ENCODE measurements at regions not wholly inside any gene's neighbourhood (a gene's known extent, or its start where the extent isn't known, plus 50 kb on each side); places are given as distances from the start of the nearest gene placed in this dataset.

DNA sequence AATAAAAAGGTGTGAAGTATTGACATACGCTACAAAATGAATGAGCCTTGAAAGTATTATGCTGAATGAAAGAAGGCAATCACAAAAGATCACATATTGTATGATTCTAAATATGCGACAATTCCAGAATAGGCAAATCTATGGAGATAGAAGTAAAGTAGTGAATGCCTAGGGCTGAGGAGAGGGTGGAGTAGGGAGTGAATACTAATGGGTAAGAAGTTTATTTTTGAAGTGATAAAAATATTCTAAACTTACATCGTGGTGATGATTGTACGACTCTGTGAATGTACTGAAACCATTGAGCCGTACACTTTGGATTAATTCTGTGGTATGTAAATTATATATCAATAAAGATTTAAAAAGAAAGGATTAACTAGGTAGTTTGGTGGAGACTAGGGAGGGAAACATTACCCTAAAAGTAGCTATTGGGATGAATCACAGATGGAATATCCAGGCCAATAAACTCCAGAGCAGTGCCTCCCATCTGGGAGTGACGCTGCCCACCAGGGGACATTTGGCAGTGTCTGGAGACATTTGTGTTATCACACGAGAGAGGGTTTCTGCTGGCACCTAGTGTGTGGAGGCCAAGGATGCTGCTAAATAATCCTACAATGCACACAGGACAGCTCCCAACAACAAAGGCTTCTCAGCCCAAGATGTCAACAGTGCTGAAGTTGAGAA, 214.2 kb upstream of the PCSK2 start:
- TF ChIP-seq, protein P1, sequence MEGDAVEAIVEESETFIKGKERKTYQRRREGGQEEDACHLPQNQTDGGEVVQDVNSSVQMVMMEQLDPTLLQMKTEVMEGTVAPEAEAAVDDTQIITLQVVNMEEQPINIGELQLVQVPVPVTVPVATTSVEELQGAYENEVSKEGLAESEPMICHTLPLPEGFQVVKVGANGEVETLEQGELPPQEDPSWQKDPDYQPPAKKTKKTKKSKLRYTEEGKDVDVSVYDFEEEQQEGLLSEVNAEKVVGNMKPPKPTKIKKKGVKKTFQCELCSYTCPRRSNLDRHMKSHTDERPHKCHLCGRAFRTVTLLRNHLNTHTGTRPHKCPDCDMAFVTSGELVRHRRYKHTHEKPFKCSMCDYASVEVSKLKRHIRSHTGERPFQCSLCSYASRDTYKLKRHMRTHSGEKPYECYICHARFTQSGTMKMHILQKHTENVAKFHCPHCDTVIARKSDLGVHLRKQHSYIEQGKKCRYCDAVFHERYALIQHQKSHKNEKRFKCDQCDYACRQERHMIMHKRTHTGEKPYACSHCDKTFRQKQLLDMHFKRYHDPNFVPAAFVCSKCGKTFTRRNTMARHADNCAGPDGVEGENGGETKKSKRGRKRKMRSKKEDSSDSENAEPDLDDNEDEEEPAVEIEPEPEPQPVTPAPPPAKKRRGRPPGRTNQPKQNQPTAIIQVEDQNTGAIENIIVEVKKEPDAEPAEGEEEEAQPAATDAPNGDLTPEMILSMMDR (IDR thresholded peaks at IDR 0.05; ENCODE audit: low read depth, low read length) = no peak
- DNase-seq (ENCODE audit: low read depth, low spot score) = no peak
- in situ Hi-C loops (cut with HindIII; ENCODE audit: low sequenced_read_pairs) = no loop called here
- no peak overlapping the region for H3K4me3 ChIP-seq (ENCODE audit: low read depth, low read length)

DNA sequence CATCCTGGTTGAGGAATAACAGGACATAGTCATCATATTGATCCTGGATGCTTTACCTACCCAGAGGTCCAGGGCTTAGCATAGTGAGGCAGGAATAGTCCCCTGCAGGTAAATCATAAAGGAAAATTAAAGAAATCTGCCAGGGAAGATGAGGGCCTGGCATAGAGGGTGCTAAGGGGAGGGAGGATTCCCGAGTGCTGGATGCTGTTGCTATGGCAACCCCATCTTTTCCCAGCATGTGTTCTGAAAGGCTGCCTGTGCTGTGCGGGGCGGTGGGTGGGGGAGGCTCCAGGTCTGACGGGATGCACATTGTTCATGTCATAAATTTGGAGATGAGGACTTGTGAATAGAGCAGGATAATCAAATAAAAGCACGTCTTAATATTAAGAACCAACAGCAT, 212.6 kb upstream of the PCSK2 start:
- TF ChIP-seq, protein P1 (IDR thresholded peaks at IDR 0.05; ENCODE audit: low read depth, low read length) = no peak
- in situ Hi-C loops (cut with HindIII; ENCODE audit: low sequenced_read_pairs) = no loop called here
- no peak overlapping the region for H3K4me3 ChIP-seq (ENCODE audit: low read depth, low read length)
- DNase-seq (ENCODE audit: low read depth, low spot score) = no peak

DNA sequence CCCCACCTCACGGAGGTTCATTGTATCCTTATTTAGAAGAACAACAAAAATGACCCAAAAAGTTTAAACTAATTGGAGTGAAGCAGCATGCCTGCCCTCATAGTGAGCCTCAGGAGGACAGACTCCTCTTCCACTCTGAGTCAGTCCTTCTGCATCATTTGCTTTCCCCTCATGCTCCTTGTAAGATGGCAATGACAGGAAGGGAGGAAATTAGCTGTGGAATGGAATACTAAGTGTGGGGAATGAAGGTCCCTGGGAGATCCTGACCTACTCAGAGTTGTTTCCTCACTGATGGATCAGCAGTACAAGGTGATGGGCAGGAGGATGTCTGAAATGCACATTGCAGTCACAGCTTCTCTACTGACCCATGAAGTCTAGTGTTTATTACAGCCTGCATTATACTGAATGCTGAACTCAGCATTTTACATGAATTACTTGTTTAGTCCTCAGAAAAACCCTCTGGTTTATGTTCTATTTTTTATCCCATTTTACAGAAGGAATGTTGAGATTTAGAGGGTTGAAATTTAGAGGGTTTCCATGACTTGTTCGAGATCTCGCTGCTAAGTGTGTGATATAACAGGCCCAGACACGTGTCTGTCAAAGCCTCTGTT, 212.0 kb upstream of the PCSK2 start:
- in situ Hi-C loops (cut with HindIII; ENCODE audit: low sequenced_read_pairs) = no loop called here
- H3K4me3 ChIP-seq (ENCODE audit: low read depth, low read length) = no peak overlapping the region
- no peak for DNase-seq (ENCODE audit: low read depth, low spot score)
- TF ChIP-seq, protein P1 (IDR thresholded peaks at IDR 0.05; ENCODE audit: low read depth, low read length) = no peak

DNA sequence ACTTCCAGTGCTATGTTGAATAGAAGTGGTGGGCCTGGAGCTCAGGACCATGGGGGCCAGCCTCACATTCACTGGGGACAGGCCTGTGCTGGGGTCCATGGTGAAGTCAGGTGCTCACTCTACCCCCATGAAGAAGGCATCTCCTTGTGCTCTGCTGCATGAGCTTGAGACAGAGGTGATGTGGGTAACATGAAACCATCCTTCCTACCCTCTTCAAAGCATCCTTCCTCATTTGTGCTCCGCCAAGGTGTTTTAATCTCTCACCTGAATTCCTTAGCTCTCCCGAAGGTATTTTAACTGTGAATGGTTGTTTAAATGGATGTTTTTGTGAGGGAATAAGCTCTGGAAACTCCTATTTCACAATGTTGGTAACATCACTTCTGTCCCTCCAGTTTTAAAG, 209.6 kb upstream of the PCSK2 start:
- H3K4me3 ChIP-seq (ENCODE audit: low read depth, low read length) = no peak overlapping the region
- TF ChIP-seq, protein P1 (IDR thresholded peaks at IDR 0.05; ENCODE audit: low read depth, low read length) = no peak
- in situ Hi-C loops (cut with HindIII; ENCODE audit: low sequenced_read_pairs) = no loop called here
- DNase-seq (ENCODE audit: low read depth, low spot score) = no peak

DNA sequence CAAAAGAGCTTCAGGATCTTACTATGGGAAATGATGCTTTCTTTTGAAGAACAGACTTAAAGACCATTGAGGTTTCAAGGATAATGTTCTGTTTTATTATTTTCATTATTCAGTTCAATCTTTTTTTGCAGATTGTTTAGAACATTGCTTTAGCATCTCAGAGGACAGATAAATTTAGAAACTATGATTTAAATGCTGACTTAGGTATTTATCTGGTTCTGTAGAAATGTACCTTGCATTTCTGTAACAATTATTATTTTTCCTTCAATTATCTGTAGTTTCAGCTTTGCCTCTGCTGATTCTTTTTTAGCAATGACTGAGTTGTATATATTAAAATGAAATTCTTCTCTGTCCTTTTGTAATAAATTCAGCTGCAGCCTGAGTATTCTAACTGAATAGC, 205.4 kb upstream of the PCSK2 start:
- no peak overlapping the region for H3K4me3 ChIP-seq (ENCODE audit: low read depth, low read length)
- no peak for DNase-seq (ENCODE audit: low read depth, low spot score)
- TF ChIP-seq, protein P1 (IDR thresholded peaks at IDR 0.05; ENCODE audit: low read depth, low read length) = no peak
- in situ Hi-C loops (cut with HindIII; ENCODE audit: low sequenced_read_pairs) = no loop called here

DNA sequence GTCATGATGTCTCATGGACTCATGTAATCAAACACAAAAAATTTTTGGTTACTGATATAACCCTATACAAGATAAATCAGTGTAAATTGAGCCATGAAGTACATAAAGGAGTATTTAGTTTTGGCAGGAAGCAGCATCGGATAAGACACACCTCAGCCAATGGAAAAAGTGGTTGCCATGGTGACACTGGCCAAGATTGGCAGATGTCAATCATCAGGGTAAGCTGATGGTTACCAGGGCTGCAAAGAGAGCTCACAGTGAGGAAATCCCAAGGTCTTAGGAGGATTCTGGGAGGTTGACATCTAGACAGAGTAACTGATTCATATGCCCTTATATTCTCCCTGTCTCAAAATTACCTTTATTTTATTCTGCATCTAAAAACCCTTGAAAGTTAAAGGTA, 203.8 kb upstream of the PCSK2 start:
- H3K4me3 ChIP-seq (ENCODE audit: low read depth, low read length) = no peak overlapping the region
- in situ Hi-C loops (cut with HindIII; ENCODE audit: low sequenced_read_pairs) = no loop called here
- DNase-seq (ENCODE audit: low read depth, low spot score) = no peak
- TF ChIP-seq, protein P1 (IDR thresholded peaks at IDR 0.05; ENCODE audit: low read depth, low read length) = no peak
